OCI-LY3 (cell line): ENCODE measurements at regions not wholly inside any gene's neighbourhood (a gene's known extent, or its start where the extent isn't known, plus 50 kb on each side); places are given as distances from the start of the nearest gene placed in this dataset.
"Not testable (repeated sequence)": the region's sequence is repeated elsewhere in the genome, so short reads cannot be mapped to it uniquely, and the experiment has no call there.

Source experiments
- CTCF ChIP-seq: fragments of 200-600, 300-600 bp; sonication (generic); IDR thresholded peaks from 2 replicates; pipeline ENCODE4 v1.5.1; 2014; ENCODE audit warnings: antibody characterized with exemption, low read length, low read depth
- EZH2phosphoT487 ChIP-seq: fragments of 200-600 bp; shearing (Covaris generic); IDR thresholded peaks from 2 replicates; pipeline ENCODE4 v1.6.1; 2018; ENCODE audit warnings: antibody characterized with exemption, mixed run types, low read depth

DNA sequence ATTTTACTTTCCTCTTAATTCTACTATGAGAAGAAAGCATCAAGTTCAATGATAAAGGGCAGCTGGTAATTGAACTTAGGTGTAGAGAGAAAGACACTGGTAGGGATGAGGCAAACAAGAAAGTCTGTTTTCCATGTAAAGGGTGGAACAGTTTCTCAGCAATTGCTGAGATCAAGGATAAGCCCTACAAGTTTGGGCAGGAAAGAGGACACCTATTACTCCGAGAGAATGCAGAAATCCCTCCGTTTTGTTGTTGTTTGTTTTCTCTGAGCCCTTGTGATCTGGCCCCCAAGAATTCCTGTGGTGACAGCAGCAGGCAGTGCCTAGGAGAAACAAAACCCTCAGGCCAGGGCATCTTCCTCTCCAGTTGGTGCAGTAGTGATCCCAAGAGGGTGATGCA, 324.7 kb downstream of the SPATA31A6 start:
- not testable (repeated sequence) for TF ChIP-seq CTCF, EZH2phosphoT487
